Heart right ventricle (tissue), 16 donors: ENCODE measurements at regions not wholly inside any gene's neighbourhood (a gene's known extent, or its start where the extent isn't known, plus 50 kb on each side); places are given as distances from the start of the nearest gene placed in this dataset.

Experiments used
- ATAC-seq, 8 donors: fragments of 200-7000 bp; cut with Tn5 transposase; one replicate each; pipeline ENCODE4 v1.9.1; 2020; ENCODE audit warnings: mild to moderate bottlenecking in 8 of 8, moderate library complexity in 8 of 8, moderate number of reproducible peaks in 1 of 8
- DNase-seq, 2 donors: peaks; one replicate each; pipeline ENCODE4 v3.0.0-alpha.2; 2020
- H3K27ac ChIP-seq, 10 donors: fragments of 200-600 bp; sonication (generic) in 2 of 10; one replicate each; pipeline versions ENCODE4 v1.5.0 to v1.8.0; 2020 to 2022; ENCODE audit warnings: mild to moderate bottlenecking in 3 of 10
- H3K27me3 ChIP-seq, 7 donors: fragments of 200-600 bp; one replicate each; pipeline ENCODE4 v1.8.0; 2021 to 2022; ENCODE audit warnings: mild to moderate bottlenecking in 2 of 7
- H3K36me3 ChIP-seq, 9 donors: fragments of 200-600 bp; sonication (generic) in 1 of 9; one replicate each; pipeline versions ENCODE4 v1.5.0 to v1.8.0; 2020 to 2022; ENCODE audit warnings: mild to moderate bottlenecking in 2 of 9
- H3K4me1 ChIP-seq, 9 donors: fragments of 200-600 bp; sonication (generic) in 1 of 9; one replicate each; pipeline versions ENCODE4 v1.5.0 to v1.8.0; 2020 to 2022; ENCODE audit warnings: mild to moderate bottlenecking in 4 of 9
- H3K4me3 ChIP-seq, 10 donors: fragments of 200-600 bp; sonication (generic) in 2 of 10; one replicate each; pipeline versions ENCODE4 v1.5.0 to v1.8.0; 2020 to 2022; ENCODE audit warnings: mild to moderate bottlenecking in 7 of 10, moderate library complexity in 2 of 10
- H3K9me3 ChIP-seq, 11 donors: fragments of 200-600 bp in 10 of 11; sonication (generic) in 2 of 11; one replicate each; pipeline versions ENCODE4 v1.5.0 to v1.8.0; 2013 to 2022; ENCODE audit warnings: mild to moderate bottlenecking in 2 of 11, control low read depth in 1 of 11, moderate library complexity in 1 of 11
- CTCF ChIP-seq, 9 donors: fragments of 200-600 bp; sonication (generic) in 2 of 9; IDR thresholded peaks; one replicate each; pipeline versions ENCODE4 v1.5.0 to v1.8.0; 2021 to 2022; ENCODE audit warnings: antibody characterized with exemption in 9 of 9, mild to moderate bottlenecking in 5 of 9, moderate library complexity in 1 of 9
- WGBS, 2 donors: extraction: QIAGEN DNeasy Blood & Tissue Kit; methylation state at CpG; one replicate each; pipeline ENCODE4 v1.1.7; 2013; ENCODE audit warnings: inconsistent platforms in 1 of 2; 5-methylcytosine and 5-hydroxymethylcytosine counted together
- intact Hi-C, 10 donors: fragments of 100-400 bp; cut with DNase I; formaldehyde crosslinking; loops; one replicate each; pipeline versions ENCODE4 v1.11.1 to v1.14.2; 2022
- donor health status: Arrhythmogenic right ventricular cardiomyopathy.
- donor health status: ischemic (EF 13 %, LVEDD 7.1; RV severe dilation, severe dysfunction).
- donor health status: healthy with polysubstance abuse.
- donor health status: DM: no; HTN: yes; CAD: no.
- donor health status: DM: no; HTN: no; CAD: no.
- donor health status: ischemic (EF 25% LVEDD 6.9; RV normal size, moderate dysfunction).
- donor health status: ischemic (EF 25% LVEDD 5.7; RV mildly dilated, moderate dysfunction).
- donor health status: healthy.
- donor health status: DM: yes; HTN: yes; CAD: no.
- donor health status: Ischemic cardiomyopathy.
- donor health status: ischemic (EF 35%, LVEDD 5.7; RV mildly dilated, moderate dysfunction).
- donor health status: nonischemic (EF 11% LVEDD 7.7; RV severe dilation, severe dysfunction).
- donor health status: DM: yes; HTN: yes; CAD: no.
- donor health status: PGD.
- donor health status: ischemic (EF 29% LVEDD 5.4; RV normal size, mild dysfunction).
- donor health status: nonischemic (EF 23%, LVEDD 6.1; RV moderate dilation, normal function).

GRCh38 chr18:29008809-29009208, 831.9 kb upstream of the CDH2 start:
- DNase-seq (no peak), ATAC-seq (no peak)
- no peaks in the 10 kb centered on the region for H3K4me1 ChIP-seq
- no peak overlapping the region for H3K4me3 ChIP-seq
- intact Hi-C loops, result no loop called here
- WGBS, 2 donors, result 97 to 100% methylated on average over 1 of the region's 1 CpG
- no peak overlapping the region for H3K27ac ChIP-seq
- H3K27me3 ChIP-seq, result no peaks in the 10 kb centered on the region
- no peak for TF ChIP-seq CTCF (IDR thresholded peaks at IDR 0.05)
- H3K9me3 ChIP-seq, result peaks cover 0 to 4% (median 0%) of the 10 kb centered on the region in 11 donors
- no peaks in the 10 kb centered on the region for H3K36me3 ChIP-seq

- WGBS, 2 donors, result 86 to 93% methylated on average over 2 of the region's 2 CpGs
Measured at GRCh38 chr18:29007986-29008654, 831.2 kb upstream of the CDH2 start.

GRCh38 chr18:29004921-29005320, 828.0 kb upstream of the CDH2 start:
- no peaks in the 10 kb centered on the region for H3K4me1 ChIP-seq
- H3K9me3 ChIP-seq, result peaks cover 0 to 4% (median 0%) of the 10 kb centered on the region in 11 donors
- intact Hi-C loops, result no loop called here
- DNase-seq, result no peak
- 28 to 38% methylated on average over 1 of the region's 1 CpG for WGBS, 2 donors
- H3K27ac ChIP-seq, result no peak overlapping the region
- no peak for TF ChIP-seq CTCF (IDR thresholded peaks at IDR 0.05)
- ATAC-seq, result no peak
- no peaks in the 10 kb centered on the region for H3K27me3 ChIP-seq
- H3K4me3 ChIP-seq, result no peak overlapping the region
- H3K36me3 ChIP-seq, result no peaks in the 10 kb centered on the region

More at GRCh38 chr18:29007986-29008654, 831.2 kb upstream of the CDH2 start:
- H3K9me3 ChIP-seq, result peaks cover 0 to 4% (median 0%) of the 10 kb centered on the region in 11 donors
- H3K4me1 ChIP-seq, result no peaks in the 10 kb centered on the region
- no peaks in the 10 kb centered on the region for H3K27me3 ChIP-seq
- DNase-seq (no peak), ATAC-seq (no peak)
- intact Hi-C loops, result no loop called here
- TF ChIP-seq CTCF (IDR thresholded peaks at IDR 0.05), result no peak
- no peak overlapping the region for H3K4me3 ChIP-seq
- H3K36me3 ChIP-seq, result no peaks in the 10 kb centered on the region
- H3K27ac ChIP-seq, result no peak overlapping the region

GRCh38 chr18:29003194-29003593, 826.3 kb upstream of the CDH2 start:
- H3K9me3 ChIP-seq, result peaks cover 0 to 4% (median 0%) of the 10 kb centered on the region in 11 donors
- H3K27me3 ChIP-seq, result no peaks in the 10 kb centered on the region
- 90 to 92% methylated on average over 2 of the region's 2 CpGs for WGBS, 2 donors
- H3K4me3 ChIP-seq, result no peak overlapping the region
- no peak for TF ChIP-seq CTCF (IDR thresholded peaks at IDR 0.05)
- no peaks in the 10 kb centered on the region for H3K4me1 ChIP-seq
- DNase-seq (no peak), ATAC-seq (no peak)
- intact Hi-C loops, result no loop called here
- H3K27ac ChIP-seq, result no peak overlapping the region
- H3K36me3 ChIP-seq, result no peaks in the 10 kb centered on the region
